ENCODE measurements at regions not wholly inside any gene's neighbourhood (a gene's known extent, or its start where the extent isn't known, plus 50 kb on each side); places are given as distances from the start of the nearest gene placed in this dataset.

DNA sequence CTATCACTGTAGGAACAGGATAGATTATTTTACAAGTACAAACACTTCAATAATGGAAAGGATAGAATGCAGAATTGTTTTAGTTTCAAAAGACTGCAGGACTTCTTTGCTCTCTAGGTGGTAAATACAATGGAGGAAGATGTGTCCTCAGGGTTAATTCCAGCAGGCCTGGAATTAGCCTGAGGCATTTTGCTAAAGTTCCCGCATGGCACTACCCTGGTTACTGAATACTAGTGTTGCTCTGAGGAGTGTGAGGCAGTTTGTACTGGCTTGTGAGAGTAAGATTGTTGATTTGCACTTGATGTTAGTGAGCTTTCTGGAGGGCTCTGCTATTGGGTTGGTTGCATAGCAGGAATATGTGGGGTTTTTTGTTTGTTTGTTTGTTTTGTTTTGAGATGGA lies 61.4 kb downstream of the FASLG start:
- H3K79me2 ChIP-seq (ENCODE audit: insufficient read depth, low read length): no peaks in the 10 kb centered on the region
- H3K36me3 ChIP-seq (ENCODE audit: low read length): no peaks in the 10 kb centered on the region
- H3K9me2 ChIP-seq (replicated peaks; ENCODE audit: insufficient read depth, low read length): no peaks in the 10 kb centered on the region
- no peak overlapping the region for H2AFZ ChIP-seq (ENCODE audit: low read depth, low read length, severe bottlenecking)
- no peak overlapping the region for H3K4me3 ChIP-seq (ENCODE audit: insufficient read depth, low read length, poor library complexity, severe bottlenecking)
- H3K27me3 ChIP-seq (ENCODE audit: low read length): no peaks in the 10 kb centered on the region
- TF ChIP-seq EZH2phosphoT487 (conservative IDR thresholded peaks at IDR 0.05; ENCODE audit: low read length): no peak
- TF ChIP-seq, protein P1, sequence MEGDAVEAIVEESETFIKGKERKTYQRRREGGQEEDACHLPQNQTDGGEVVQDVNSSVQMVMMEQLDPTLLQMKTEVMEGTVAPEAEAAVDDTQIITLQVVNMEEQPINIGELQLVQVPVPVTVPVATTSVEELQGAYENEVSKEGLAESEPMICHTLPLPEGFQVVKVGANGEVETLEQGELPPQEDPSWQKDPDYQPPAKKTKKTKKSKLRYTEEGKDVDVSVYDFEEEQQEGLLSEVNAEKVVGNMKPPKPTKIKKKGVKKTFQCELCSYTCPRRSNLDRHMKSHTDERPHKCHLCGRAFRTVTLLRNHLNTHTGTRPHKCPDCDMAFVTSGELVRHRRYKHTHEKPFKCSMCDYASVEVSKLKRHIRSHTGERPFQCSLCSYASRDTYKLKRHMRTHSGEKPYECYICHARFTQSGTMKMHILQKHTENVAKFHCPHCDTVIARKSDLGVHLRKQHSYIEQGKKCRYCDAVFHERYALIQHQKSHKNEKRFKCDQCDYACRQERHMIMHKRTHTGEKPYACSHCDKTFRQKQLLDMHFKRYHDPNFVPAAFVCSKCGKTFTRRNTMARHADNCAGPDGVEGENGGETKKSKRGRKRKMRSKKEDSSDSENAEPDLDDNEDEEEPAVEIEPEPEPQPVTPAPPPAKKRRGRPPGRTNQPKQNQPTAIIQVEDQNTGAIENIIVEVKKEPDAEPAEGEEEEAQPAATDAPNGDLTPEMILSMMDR (IDR thresholded peaks at IDR 0.05; ENCODE audit: insufficient read depth, low read length, poor library complexity, severe bottlenecking): no peak
- no peak overlapping the region for H3K4me2 ChIP-seq (ENCODE audit: low read depth, low read length, poor library complexity, severe bottlenecking)
- no peaks in the 10 kb centered on the region for H4K20me1 ChIP-seq (ENCODE audit: low read depth, low read length)
- H3F3A ChIP-seq (ENCODE audit: insufficient read depth): no peaks in the 10 kb centered on the region
- no peak overlapping the region for H3K27ac ChIP-seq (ENCODE audit: low read depth, low read length)
- H3K9ac ChIP-seq (ENCODE audit: low read length): no peak overlapping the region
- H3K9me3 ChIP-seq (ENCODE audit: insufficient read depth, low read length): no peaks in the 10 kb centered on the region

DNA sequence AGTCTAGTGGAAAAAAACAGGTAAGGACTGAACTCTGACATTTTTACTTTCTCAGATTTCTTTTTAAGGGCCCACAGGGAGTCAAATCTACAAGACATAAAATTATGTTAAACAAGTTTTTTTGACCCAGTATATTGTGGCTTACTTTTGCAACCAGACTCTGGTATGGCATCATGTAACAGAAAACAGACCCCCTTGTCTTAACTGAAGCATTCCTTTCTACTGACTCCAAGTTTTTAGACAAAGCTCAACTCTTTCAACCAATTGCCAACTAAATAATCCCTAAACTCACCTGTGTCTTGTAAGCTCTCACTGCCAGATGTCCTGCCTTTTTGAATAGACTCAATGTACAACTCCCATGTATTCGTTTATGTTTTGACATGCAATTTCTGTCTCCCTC lies 64.3 kb downstream of the FASLG start:
- Histone ChIP-seq H3K27me3 (ENCODE audit: low read length) (no peaks in the 10 kb centered on the region), H3K4me2 (ENCODE audit: low read depth, low read length, poor library complexity, severe bottlenecking) (no peak overlapping the region), H3K4me3 (ENCODE audit: insufficient read depth, low read length, poor library complexity, severe bottlenecking) (no peak overlapping the region), H3K9me2 (replicated peaks; ENCODE audit: insufficient read depth, low read length) (no peaks in the 10 kb centered on the region), H3F3A (ENCODE audit: insufficient read depth) (no peaks in the 10 kb centered on the region), H2AFZ (ENCODE audit: low read depth, low read length, severe bottlenecking) (no peak overlapping the region), H3K36me3 (ENCODE audit: low read length) (no peaks in the 10 kb centered on the region), H3K9me3 (ENCODE audit: insufficient read depth, low read length) (no peaks in the 10 kb centered on the region), H3K27ac (ENCODE audit: low read depth, low read length) (no peak overlapping the region), H4K20me1 (ENCODE audit: low read depth, low read length) (no peaks in the 10 kb centered on the region), H3K79me2 (ENCODE audit: insufficient read depth, low read length) (no peaks in the 10 kb centered on the region), H3K9ac (ENCODE audit: low read length) (no peak overlapping the region)
- TF ChIP-seq, protein P1 (IDR thresholded peaks at IDR 0.05; ENCODE audit: insufficient read depth, low read length, poor library complexity, severe bottlenecking): no peak
- TF ChIP-seq EZH2phosphoT487 (conservative IDR thresholded peaks at IDR 0.05; ENCODE audit: low read length): no peak

DNA sequence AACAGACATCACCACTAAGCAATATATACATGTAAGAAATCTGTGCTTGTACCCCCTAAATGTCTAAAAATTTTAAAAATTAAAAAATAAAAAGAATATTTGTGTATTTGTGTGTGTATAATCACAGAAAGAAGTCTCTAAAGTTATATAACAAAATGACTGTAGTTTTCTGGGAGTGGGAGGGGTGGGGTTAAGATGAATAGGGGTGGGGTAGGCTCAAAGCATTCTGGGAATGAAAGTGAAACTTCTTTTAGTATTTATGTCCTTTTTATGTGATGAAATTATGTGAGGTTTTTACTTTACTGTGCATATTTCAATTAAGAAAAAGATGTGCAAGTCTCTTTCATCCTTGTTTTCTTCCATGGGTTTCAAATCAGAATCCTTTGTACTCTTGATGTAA lies 65.3 kb downstream of the FASLG start:
- Histone ChIP-seq H3K27me3 (ENCODE audit: low read length) (no peaks in the 10 kb centered on the region), H3K9me3 (ENCODE audit: insufficient read depth, low read length) (no peaks in the 10 kb centered on the region), H3F3A (ENCODE audit: insufficient read depth) (no peaks in the 10 kb centered on the region), H3K4me2 (ENCODE audit: low read depth, low read length, poor library complexity, severe bottlenecking) (no peak overlapping the region), H3K79me2 (ENCODE audit: insufficient read depth, low read length) (no peaks in the 10 kb centered on the region), H2AFZ (ENCODE audit: low read depth, low read length, severe bottlenecking) (no peak overlapping the region), H3K4me3 (ENCODE audit: insufficient read depth, low read length, poor library complexity, severe bottlenecking) (no peak overlapping the region), H3K27ac (ENCODE audit: low read depth, low read length) (no peak overlapping the region), H3K36me3 (ENCODE audit: low read length) (no peaks in the 10 kb centered on the region; the same call in 1 of the 2 replicates), H3K9me2 (replicated peaks; ENCODE audit: insufficient read depth, low read length) (no peaks in the 10 kb centered on the region), H3K9ac (ENCODE audit: low read length) (no peak overlapping the region), H4K20me1 (ENCODE audit: low read depth, low read length) (no peaks in the 10 kb centered on the region)
- TF ChIP-seq, protein P1 (IDR thresholded peaks at IDR 0.05; ENCODE audit: insufficient read depth, low read length, poor library complexity, severe bottlenecking): no peak
- TF ChIP-seq EZH2phosphoT487 (conservative IDR thresholded peaks at IDR 0.05; ENCODE audit: low read length): no peak

Measured in SU-DHL-6 (cell line).